NCI-H2029 treated with DMSO at 0.1 percent for 48 hours (cell line): ENCODE measurements at regions not wholly inside any gene's neighbourhood (a gene's known extent, or its start where the extent isn't known, plus 50 kb on each side); places are given as distances from the start of the nearest gene placed in this dataset.
"Not testable (repeated sequence)": the region's sequence is repeated elsewhere in the genome, so short reads cannot be mapped to it uniquely, and the experiment has no call there.

ENCODE experiments used
- DNase-seq: peaks from one replicate; lab custom pipeline; 2025; lab: John Stamatoyannopoulos, UW

- DNase-seq = no peak
Observed at GRCh38 chr13:61138857-61139256, 276.8 kb downstream of the PCDH20 start.

- no peak for DNase-seq
Observed at GRCh38 chr13:61136515-61136914, 279.1 kb downstream of the PCDH20 start.

- DNase-seq = no peak
Observed at GRCh38 chr13:61136093-61136492, 279.6 kb downstream of the PCDH20 start.

GRCh38 chr13:61135583-61135982 is 280.1 kb downstream of the PCDH20 start:
- no peak for DNase-seq

GRCh38 chr13:61128850-61129645 is 286.6 kb downstream of the PCDH20 start:
- no peak for DNase-seq

- no peak for DNase-seq
Observed at GRCh38 chr13:61123538-61124289, 291.9 kb downstream of the PCDH20 start.

GRCh38 chr13:61113140-61113658 is 302.4 kb downstream of the PCDH20 start:
- DNase-seq = no peak

- DNase-seq = no peak
Observed at GRCh38 chr13:61111529-61111928, 304.1 kb downstream of the PCDH20 start.

GRCh38 chr13:61110732-61111131 is 304.9 kb downstream of the PCDH20 start:
- DNase-seq = no peak

- DNase-seq = no peak
Observed at GRCh38 chr13:61109741-61110140, 305.9 kb downstream of the PCDH20 start.

- no peak for DNase-seq
Observed at GRCh38 chr13:61107989-61108388, 307.7 kb downstream of the PCDH20 start.

- DNase-seq = no peak
Observed at GRCh38 chr13:61095885-61096284, 319.8 kb downstream of the PCDH20 start.

- no peak for DNase-seq
Observed at GRCh38 chr13:61094865-61095264, 320.8 kb downstream of the PCDH20 start.

- not testable (repeated sequence) for DNase-seq
Observed at GRCh38 chr13:61089894-61090293, 325.8 kb downstream of the PCDH20 start.

- DNase-seq = no peak
Observed at GRCh38 chr13:61086087-61086486, 329.6 kb downstream of the PCDH20 start.

- no peak for DNase-seq
Observed at GRCh38 chr13:61084988-61085387, 330.7 kb downstream of the PCDH20 start.

GRCh38 chr13:61078976-61079770 is 336.5 kb downstream of the PCDH20 start:
- no peak for DNase-seq

- no peak for DNase-seq
Observed at GRCh38 chr13:61052175-61052574, 363.5 kb downstream of the PCDH20 start.

GRCh38 chr13:61045251-61045650 is 370.4 kb downstream of the PCDH20 start:
- no peak for DNase-seq

GRCh38 chr13:61040181-61040580 is 375.5 kb downstream of the PCDH20 start:
- no peak for DNase-seq

GRCh38 chr13:61039302-61039701 is 376.3 kb downstream of the PCDH20 start:
- no peak for DNase-seq

GRCh38 chr13:61036715-61037114 is 378.9 kb downstream of the PCDH20 start:
- DNase-seq = no peak
